GM19025 (cell line): ENCODE measurements at regions not wholly inside any gene's neighbourhood (a gene's known extent, or its start where the extent isn't known, plus 50 kb on each side); places are given as distances from the start of the nearest gene placed in this dataset.

Experiments used
- ATAC-seq: cut with Tn5 transposase; IDR thresholded peaks from one replicate; pipeline ENCODE4 v1.9.1; 2021; ENCODE audit warnings: mild to moderate bottlenecking, low read depth, moderate library complexity; ENCODE audit not compliant: unreplicated experiment

DNA sequence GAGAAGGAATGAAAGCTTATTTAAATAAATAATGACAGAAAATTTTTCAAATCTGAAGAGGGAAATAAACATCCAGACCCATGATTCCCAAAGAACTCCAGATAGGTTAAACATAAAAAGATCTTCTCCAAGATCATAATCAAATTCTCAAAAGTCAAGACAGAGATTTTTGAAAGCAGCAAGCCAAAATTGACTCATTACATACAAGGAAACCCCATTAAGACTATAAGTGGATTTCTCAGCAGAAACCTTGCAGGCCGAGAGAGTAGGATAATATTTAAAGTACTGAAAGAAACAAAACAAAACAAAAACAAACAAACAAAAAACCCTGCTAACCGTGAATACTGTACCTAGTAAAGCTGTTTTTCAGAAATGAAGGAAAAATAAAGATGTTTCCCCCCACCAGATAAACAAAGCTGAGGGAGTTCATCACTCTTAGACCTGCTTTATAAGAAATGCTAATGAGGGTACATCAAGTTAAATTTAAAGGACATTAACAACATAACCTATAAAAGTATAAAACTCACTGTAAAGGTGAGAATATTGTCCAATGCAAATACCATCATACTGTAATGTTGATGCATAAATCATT, 412.2 kb downstream of the INSC start:
- ATAC-seq, result no peak

DNA sequence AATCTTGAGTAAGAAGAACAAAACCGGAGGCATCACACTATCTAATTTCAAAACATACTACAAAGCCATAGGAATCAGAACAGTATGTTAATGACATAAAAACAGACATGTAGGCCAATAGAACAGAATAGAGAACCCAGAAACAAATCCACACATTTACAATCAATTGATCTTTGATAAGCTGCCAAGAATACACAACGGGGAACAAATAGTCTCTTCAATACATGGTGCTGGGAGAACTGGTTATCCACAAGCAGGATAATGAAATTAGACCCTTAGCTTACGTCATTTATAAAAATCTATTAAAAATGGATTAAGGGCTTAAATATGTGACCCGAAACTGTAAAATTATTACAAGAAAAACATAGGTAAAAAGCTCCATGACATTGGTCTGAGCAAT, 417.7 kb downstream of the INSC start:
- ATAC-seq, result no peak

DNA sequence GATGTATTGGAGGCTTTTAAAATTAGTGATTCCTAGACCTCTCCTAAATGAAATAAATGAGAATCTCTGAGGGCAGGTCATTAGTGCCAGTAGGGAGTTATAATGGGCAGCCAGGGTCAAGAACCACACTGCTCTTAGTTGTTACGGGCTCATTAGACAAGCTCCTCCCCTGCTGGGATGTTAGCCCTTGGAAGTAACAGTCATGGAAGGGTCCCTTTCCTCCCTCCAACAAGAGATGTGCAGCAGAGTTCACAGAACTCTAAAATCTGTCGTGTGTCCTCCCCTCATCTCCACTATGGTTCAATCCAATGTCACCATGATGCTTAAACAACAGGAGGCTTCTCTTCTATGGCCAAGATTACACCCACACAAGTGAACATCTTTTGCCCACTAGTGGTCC, 419.5 kb downstream of the INSC start:
- ATAC-seq, result no peak

DNA sequence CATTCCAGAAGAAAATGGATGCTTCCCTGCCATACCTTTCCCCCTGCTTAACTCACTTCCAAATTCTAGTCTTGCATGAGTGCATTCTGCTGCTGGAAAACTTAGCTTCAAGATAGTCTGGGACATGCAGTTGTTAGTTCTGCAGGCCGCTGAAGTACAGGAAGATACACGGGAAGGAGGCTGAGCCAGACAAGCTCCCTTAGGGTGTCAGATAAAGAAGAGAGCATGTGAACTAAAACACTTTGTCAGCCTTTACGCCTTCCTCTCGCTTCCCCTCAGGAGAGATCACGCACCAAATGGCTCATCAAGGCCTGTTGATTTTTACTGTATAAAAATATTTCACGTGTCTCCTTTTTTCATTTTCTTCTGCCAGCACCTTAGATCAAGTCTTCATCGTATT, 420.7 kb downstream of the INSC start:
- ATAC-seq, result no peak

DNA sequence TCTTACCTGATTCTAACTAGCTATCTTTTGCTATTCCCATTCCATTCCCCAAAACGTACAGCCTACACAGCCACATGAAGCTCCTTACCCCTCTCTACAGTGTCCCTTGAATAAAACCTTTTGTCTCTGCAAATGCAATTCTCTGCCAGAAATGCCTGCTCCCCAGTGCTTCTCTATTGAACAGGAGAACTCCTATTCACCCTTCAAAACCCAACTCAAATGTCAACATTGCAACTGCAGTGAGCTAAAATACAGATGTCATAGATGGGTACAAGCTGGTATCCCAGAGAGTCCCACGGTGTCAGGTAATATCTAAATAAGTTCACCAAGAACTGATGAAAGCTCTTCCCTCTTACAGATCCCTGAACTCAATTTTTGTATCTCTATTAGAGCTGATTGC, 421.7 kb downstream of the INSC start:
- no peak for ATAC-seq

DNA sequence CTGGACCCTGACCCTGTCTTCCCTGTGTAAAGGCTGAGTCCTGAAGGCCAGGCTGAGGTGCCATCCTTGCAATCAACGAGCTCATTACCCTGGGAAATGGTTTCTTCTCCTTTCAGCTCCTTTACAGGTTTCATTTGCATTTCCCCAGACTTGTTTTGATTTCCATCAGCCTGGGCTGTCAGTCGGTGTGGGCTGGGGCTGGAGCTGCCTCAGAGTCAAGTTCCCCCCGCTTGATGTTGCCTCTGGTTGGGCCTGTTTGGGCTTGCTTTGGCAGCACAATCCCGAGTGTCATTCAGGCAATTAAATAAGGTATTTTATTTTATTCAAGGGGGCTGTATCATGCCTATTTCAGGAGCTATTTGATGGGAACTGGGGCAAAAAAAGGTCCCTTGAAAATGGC, 424.9 kb downstream of the INSC start:
- ATAC-seq, result no peak

DNA sequence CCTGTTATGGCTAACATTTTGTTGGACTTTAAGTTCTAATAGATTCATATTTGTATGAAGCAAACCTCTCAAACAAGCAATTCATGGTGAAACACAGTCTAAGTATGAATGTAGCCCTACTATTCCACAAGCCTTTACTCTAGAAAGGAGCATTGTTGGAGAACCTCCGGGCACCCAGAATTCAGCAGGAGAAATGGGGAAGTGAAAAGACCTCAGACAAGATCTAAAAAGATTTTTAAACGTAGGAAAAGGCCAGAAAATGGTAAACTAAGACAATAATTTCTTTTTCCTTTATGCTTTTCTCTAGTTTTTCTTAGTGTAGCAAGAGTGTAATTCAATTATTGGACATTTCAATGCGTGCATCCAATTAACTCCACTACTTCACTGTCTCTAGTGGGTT, 426.4 kb downstream of the INSC start:
- ATAC-seq, result no peak

DNA sequence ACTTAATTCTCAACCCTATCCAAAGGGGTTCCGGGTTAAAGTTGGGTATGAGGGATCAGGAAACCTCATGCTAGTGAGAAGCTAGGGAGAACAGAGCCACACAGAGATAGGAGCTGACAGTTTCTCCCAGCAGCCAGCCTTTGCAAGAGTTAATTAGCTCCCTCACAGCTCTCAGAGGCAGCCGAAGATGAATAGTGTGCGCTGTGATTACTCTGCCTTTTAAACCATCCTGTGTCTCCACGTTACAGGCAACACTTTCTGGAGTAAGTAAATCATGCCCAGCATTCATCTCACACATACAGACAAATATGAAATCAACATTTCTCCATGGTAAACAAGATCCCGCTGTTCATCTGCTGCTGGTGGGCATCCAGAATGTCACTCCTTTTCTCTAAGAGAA, 429.6 kb downstream of the INSC start:
- no peak for ATAC-seq

DNA sequence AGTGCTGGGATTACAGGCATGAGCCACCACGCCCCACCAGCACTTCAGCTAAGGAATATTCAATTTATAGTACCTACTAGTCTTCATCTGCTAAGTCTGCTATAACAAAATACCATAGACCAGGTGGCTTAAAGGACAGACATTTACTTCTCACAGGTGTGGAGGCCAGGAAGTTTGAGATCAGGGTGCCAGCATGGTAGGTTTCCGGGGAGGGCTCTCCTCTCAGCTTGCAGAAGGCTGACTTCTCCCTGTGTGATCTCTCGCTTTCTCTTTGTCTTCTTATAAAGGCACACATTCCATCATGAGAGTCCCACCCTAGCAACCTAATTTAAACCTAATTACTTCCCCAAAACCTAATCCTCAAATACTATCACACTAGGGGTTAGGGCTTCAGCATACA, 433.0 kb downstream of the INSC start:
- ATAC-seq, result no peak

DNA sequence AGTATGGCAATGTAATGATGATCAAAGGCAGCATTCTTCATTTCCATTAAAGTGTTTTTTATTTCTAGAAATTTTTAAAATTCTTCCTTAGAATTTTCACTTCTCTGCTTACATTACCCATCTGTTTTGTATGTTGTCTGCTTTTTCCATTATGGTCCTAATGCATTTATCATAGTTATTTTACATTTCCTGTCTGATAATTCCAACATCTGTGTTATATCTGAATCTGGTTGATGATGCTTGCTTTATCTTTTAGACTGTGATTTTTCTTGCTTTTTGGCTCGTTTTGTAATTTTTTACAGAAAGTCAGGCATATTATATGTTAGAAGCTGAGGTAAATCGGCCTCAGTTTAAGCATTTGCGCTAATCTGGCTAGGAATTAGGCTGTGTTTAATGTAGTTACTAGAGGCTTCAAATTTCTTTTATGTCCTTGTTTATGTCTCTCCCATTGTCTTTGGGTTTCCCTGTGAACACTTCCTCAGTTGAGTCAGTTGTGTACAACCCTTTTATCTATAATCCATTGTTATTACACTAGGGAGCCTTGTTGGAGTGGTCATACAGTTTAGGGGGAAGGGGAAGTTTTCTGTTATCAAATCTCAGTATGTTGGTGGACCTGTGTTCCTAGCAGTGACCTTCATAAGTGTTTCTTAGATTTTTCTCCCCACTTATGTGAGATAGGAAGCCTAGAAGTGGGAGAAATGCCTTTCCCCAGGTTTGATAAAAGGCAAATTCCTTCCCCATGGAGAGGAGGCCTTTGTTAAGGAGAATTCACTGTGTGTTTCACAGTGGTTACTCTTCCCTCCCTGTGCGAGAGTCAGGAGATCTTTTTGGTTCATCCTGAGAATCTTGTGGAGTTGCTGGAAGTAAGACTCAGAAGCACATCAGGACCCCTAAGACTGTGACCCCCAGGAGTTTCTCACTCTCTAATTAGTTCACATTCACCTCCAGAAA, 437.5 kb downstream of the INSC start:
- ATAC-seq, result no peak

DNA sequence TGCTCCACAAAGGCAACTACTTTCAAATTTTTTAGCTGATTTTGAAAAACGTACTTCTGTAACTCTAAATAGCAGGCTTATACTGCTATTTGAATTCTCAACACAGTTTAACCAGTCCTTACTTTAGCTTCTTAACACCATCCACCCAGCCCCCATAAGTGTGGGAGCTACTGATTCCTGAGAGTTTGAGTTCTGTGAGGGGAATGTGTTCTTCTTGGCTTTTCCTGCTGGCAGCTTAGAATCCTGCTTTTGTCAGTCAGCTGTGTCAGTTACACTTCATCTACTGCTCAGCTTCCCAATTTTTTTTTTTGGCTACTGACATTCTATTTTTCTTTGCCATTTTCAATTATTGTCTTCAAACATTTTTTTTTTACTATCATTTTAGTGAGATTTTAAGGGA, 440.4 kb downstream of the INSC start:
- no peak for ATAC-seq

DNA sequence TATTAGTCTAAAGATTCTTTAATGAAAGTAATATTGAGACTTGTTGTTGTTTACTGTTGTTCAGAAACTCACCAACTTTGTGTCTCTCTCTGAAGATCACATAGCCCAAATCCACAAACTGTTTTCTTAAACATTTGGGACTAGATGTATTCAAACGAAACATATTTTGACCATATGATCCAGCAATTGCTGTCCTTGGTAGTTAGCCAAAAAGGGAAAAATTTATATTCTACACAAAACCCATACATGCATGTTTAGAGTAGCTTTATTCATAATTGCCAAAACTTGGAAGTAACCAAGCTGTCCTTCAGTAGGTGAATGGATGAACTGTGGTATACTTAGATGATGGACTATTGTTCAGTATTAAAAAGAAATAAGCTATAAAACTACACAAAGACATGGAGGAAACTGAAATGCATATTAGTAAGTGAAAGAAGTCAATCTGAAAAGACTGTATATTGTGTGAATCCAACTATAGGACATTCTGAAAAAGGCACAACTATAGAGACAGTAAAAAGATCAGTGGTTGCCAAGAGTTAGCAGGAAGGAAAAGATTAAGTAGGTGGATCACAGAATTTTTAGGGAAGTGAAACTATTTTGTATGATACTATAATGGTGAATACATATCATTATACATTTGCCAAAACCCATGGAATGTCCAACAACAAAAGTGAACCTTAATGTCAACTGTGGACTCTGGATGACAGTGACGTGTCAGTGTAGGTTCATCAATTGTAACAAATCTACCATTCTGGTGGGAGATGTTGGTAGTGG, 442.9 kb downstream of the INSC start:
- no peak for ATAC-seq

DNA sequence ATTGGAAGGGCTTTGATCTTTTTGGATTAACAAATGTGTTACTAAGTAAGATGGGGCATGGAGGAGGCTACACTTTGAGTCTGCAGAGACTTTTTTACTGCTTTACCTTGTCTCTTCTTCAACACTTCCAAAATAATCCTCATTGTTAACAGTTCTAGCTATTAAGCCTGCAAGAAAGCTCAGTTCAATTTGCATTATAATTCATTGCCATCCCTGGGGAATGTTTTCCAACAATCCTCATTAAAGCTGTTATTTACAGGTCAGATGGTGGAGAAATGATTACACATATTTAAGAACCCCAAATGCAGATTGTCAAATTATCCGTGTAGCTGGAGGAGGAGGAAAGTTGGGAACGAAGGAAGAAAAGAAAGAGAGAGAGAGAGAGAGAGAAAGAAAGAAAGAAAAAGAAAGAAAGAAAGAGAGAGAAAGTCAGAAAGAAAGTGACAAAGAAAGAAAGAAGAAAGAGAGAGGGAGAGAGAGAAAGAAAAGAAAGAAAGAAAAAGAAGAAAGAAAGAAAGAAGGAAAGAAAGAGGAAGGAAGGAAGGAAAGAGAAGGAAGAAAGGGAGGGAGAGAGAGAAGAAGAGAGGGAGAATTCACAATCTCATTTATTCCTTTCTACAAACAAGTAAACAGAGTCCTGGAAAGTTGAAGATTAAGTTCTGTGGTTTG, 443.9 kb downstream of the INSC start:
- no peak for ATAC-seq

DNA sequence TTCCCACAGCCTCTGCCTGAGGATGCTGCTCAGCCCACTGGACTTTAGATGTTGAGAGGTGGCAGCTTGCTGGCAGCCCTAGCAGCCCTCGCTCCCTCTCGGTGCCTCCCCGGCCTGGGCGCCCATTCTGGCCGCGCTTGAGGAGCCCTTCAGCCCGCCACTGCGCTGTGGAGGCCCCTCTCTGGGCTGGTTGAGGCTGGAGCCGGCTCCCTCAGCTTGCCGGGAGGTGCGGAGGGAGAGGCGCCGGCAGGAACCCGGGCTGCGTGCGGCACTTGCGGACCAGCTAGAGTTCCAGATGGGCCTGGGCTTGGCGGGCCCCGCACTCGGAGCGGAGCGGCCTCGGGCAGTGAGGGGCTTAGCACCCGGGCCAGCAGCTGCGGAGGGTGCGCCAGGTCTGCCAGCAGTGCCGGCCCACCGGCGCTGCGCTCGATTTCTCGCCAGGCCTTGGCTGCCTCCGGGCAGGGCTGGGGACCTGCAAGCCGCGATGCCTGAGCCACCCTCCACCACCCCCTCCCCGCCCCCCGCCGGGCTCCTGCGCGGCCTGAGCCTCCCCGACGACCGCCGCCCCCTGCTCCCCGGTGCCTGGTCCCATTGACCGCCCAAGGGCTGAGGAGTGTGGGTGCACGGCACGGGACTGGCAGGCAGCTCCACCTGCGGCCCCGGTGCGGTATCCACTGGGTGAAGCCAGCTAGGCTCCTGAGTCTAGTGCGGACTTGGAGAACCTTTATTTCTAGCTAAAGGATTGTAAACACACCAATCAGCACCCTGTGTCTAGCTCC, 446.2 kb downstream of the INSC start:
- no peak for ATAC-seq

DNA sequence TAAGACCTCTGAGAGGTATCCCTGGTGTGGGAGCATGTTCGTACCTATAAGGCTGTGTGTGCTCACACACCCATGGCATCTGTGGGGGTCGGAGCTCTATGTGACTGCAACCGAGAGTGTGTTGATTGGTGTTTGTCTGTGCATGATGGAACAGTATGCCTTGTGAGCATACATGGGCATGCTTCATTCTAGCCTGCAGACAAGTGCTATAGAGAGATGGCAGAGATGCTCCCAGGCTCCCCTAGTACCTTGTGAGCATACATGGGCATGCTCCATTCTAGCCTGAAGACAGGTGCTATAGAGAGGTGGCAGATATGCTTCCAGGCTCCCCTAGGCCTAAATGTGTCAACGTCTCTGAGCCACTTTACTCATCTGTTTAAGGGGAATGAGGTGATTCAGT, 447.5 kb downstream of the INSC start:
- no peak for ATAC-seq

DNA sequence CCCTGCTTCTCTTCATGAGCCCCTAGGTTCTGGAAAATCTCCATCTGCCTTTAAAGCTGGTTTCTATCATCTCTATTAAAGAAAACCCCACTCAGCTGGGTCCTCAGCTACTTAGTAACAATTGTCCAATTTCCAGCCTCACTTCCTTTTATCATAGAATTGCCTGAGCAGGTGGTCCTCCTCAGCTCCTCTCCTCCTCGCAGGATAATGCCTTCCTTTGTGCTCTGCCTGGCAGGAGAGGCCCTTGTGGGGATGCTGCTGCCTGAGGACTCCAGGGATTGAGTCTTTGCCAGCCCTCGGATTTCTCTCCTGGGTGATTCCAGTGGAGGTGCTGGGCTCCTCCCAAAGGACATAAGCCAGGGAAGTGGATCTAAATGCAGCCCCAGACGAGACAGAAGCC, 448.3 kb downstream of the INSC start:
- no peak for ATAC-seq

DNA sequence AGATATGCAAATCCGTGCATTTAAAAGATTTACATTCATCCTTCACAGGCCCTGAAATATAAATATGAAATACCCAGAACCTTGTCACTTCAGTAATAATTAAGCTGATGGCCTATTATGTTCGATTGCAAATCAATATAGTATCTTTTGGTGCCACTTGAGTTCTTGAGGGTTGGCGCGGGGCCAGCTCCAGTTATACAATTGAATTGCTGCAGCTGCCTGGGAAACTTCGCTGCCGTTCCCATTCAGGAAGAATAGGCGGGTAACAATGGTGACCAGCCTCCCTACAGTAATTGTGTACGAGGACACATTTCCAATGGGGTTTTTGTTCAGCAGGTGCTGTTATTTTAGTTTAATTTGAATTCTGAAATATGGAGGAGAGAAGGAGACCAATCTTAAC, 451.2 kb downstream of the INSC start:
- ATAC-seq, result no peak

DNA sequence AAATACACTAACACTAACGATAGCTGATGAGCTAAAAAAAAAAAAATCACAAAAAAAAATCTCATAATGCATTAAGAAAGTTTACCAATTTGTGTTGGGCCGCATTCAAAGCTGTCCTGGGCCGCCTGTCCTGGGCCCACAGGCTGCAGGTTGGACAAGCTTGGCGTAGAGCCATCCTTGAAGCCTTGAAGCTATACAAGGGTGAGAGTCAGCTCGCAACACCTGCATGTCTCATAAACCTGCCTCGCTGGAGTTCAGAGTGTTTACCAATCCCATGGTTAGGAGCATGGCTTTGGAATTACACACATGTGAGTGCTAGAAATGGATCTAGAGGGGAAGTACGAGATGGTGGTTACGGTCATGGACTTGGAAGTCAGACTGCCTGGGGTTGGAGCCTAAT, 453.7 kb downstream of the INSC start:
- no peak for ATAC-seq

DNA sequence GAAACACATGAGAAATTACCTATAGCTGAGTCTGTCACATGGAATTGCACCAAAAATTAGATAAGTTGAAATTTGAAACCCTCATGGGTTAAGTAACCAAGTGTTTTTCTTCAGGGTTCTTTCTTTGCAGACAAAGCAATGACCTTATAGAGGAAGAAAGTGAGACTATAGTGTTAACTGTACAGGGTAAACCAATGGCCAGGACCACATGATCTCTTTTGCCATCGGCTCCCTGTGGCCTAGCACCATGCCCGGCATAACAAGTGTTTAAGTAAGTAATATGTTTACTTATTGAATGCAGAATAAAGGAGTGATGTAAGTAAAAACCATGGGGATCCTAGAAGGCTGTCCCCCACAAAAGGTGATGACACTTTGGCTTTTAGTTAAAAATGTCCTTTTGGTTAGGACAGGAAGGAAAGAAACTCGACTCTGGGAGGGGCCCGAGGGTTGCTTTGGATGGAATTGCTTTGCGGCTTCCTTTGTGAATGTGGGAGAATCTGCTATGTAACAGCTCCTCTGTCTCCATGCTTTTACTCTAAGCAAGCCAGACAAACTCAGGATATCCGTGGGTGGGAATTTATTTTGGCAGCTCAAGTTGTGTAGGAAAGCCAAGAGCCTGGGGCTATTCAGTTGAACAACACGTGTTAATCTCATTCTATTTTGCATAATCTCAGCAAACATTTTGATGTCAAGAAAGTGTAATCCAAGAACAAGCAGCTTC, 454.7 kb downstream of the INSC start:
- no peak for ATAC-seq

DNA sequence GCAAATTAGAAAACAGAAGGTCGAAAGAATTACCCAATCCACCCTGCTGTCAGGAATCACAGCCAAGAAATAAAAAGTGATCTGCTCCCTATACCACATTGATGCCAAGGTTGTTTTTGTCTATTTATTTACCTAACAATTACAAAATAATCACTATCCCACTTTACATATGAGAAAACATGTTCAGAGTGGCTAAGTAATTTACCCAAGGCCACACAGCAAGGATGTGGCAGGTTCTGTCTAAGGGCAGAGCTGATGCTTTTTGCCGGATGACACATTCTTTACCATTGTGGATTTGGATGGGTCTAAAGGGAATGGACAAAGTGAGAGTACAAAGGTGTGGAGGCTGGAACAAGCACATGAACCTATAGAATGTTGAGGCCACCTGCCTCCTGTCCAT, 460.7 kb downstream of the INSC start:
- ATAC-seq, result no peak
